H9 (cell line): ENCODE measurements at regions not wholly inside any gene's neighbourhood (a gene's known extent, or its start where the extent isn't known, plus 50 kb on each side); places are given as distances from the start of the nearest gene placed in this dataset.

Experiments used
- DNase-seq: peaks from one replicate; pipeline ENCODE4 v3.0.0-alpha.2; 2017
- H2AFZ ChIP-seq: one replicate; pipeline ENCODE4 v1.6.1; 2013; ENCODE audit warnings: mild to moderate bottlenecking, low read length, control low read depth, moderate library complexity
- H2AK5ac ChIP-seq: 2 replicates; pipeline ENCODE4 v1.6.1; 2013; ENCODE audit warnings: low read length, control low read depth, mixed read lengths; ENCODE audit not compliant: insufficient read length
- H2BK120ac ChIP-seq: one replicate; pipeline ENCODE4 v1.6.1; 2013; ENCODE audit warnings: low read depth, mild to moderate bottlenecking, low read length, control low read depth, inconsistent platforms; ENCODE audit not compliant: poor library complexity, severe bottlenecking
- H2BK12ac ChIP-seq: 2 replicates; pipeline ENCODE4 v1.6.1; 2013; ENCODE audit warnings: low read length, control low read depth, mixed read lengths, low read depth; ENCODE audit not compliant: insufficient read length
- H2BK15ac ChIP-seq: 2 replicates; pipeline ENCODE4 v1.6.1; 2013; ENCODE audit warnings: low read depth, low read length, control low read depth
- H2BK20ac ChIP-seq: one replicate; pipeline ENCODE4 v1.6.1; 2013; ENCODE audit warnings: low read depth, mild to moderate bottlenecking, low read length, control low read depth, inconsistent platforms; ENCODE audit not compliant: poor library complexity, severe bottlenecking
- H2BK5ac ChIP-seq: 2 replicates; pipeline ENCODE4 v1.6.1; 2013; ENCODE audit warnings: low read length, control low read depth, mixed read lengths; ENCODE audit not compliant: insufficient read length
- H3K14ac ChIP-seq: 2 replicates; pipeline ENCODE4 v1.6.1; 2013; ENCODE audit warnings: low read length, control low read depth; ENCODE audit not compliant: insufficient read depth
- H3K18ac ChIP-seq: 2 replicates; pipeline ENCODE4 v1.6.1; 2013; ENCODE audit warnings: low read depth, mild to moderate bottlenecking, mixed read lengths, low read length, control low read depth; ENCODE audit not compliant: insufficient read length
- H3K23ac ChIP-seq: 2 replicates; pipeline ENCODE4 v1.6.1; 2013; ENCODE audit warnings: low read length, control low read depth, mixed read lengths, low read depth; ENCODE audit not compliant: insufficient read length
- H3K23me2 ChIP-seq: 2 replicates; pipeline ENCODE4 v1.6.1; 2013; ENCODE audit warnings: low read depth, mild to moderate bottlenecking, mixed read lengths, low read length, control low read depth; ENCODE audit not compliant: insufficient read length, poor library complexity, severe bottlenecking
- H3K27ac ChIP-seq: 2 replicates; pipeline ENCODE4 v1.5.1; 2013; ENCODE audit warnings: low read length, control low read depth, mixed read lengths, low read depth; ENCODE audit not compliant: insufficient read length
- H3K27me3 ChIP-seq: 2 replicates; pipeline ENCODE4 v1.6.1; 2013; ENCODE audit warnings: low read length, control low read depth, inconsistent platforms; ENCODE audit not compliant: insufficient read depth
- H3K4ac ChIP-seq: 2 replicates; pipeline ENCODE4 v1.6.1; 2013; ENCODE audit warnings: low read depth, mild to moderate bottlenecking, control low read depth, inconsistent platforms, low read length, moderate library complexity
- H3K4me1 ChIP-seq: 2 replicates; pipeline ENCODE4 v1.6.1; 2013; ENCODE audit warnings: low read length, control low read depth, inconsistent platforms; ENCODE audit not compliant: insufficient read depth
- H3K4me2 ChIP-seq: 2 replicates; pipeline ENCODE4 v1.6.1; 2013; ENCODE audit warnings: low read length, control low read depth, mixed read lengths; ENCODE audit not compliant: insufficient read length, insufficient read depth
- H3K56ac ChIP-seq: 2 replicates; pipeline ENCODE4 v1.6.1; 2013; ENCODE audit warnings: low read depth, mild to moderate bottlenecking, mixed read lengths, low read length, control low read depth; ENCODE audit not compliant: insufficient read length
- H3K79me1 ChIP-seq: 2 replicates; pipeline ENCODE4 v1.6.1; 2013; ENCODE audit warnings: low read depth, mild to moderate bottlenecking, moderate library complexity, low read length, control low read depth, inconsistent platforms; ENCODE audit not compliant: insufficient read depth, poor library complexity, severe bottlenecking
- H3K79me2 ChIP-seq: 2 replicates; pipeline ENCODE4 v1.6.1; 2013; ENCODE audit warnings: low read length, control low read depth, inconsistent platforms; ENCODE audit not compliant: insufficient read depth
- H3K9ac ChIP-seq: 2 replicates; pipeline ENCODE4 v1.6.1; 2013; ENCODE audit warnings: low read length, control low read depth, mixed read lengths; ENCODE audit not compliant: insufficient read length; ENCODE audit errors: extremely low read depth
- H3K9me3 ChIP-seq: one replicate; pipeline ENCODE4 v1.6.1; 2013; ENCODE audit warnings: low read depth, low read length, inconsistent platforms; ENCODE audit not compliant: control insufficient read depth
- H3T11ph ChIP-seq: one replicate; pipeline ENCODE4 v1.6.1; 2013; ENCODE audit warnings: mild to moderate bottlenecking, low read length, control low read depth, inconsistent platforms
- H4K20me1 ChIP-seq: one replicate; pipeline ENCODE4 v1.6.1; 2013; ENCODE audit not compliant: control insufficient read depth, insufficient read length, insufficient read depth
- H4K5ac ChIP-seq: 2 replicates; pipeline ENCODE4 v1.6.1; 2013; ENCODE audit warnings: low read depth, mild to moderate bottlenecking, mixed read lengths, low read length, control low read depth; ENCODE audit not compliant: insufficient read length
- H4K8ac ChIP-seq: replicated peaks from 2 replicates; pipeline ENCODE4 v1.6.1; 2013; ENCODE audit warnings: low read length, control low read depth, mixed read lengths, low read depth; ENCODE audit not compliant: insufficient read length
- H4K91ac ChIP-seq: 2 replicates; pipeline ENCODE4 v1.6.1; 2013; ENCODE audit warnings: low read depth, mild to moderate bottlenecking, moderate library complexity, mixed read lengths, low read length, control low read depth; ENCODE audit not compliant: insufficient read length
- H3K27ac Mint-ChIP-seq, 3 experiments: 2 replicates in 2 of 3; 3 replicates in 1 of 3; pipeline ENCODE4 v1.8.0; 2020 to 2021; ENCODE audit warnings: mixed read lengths in 3 of 3, mild to moderate bottlenecking in 1 of 3, moderate library complexity in 1 of 3
- H3K27me3 Mint-ChIP-seq: 2 replicates; pipeline ENCODE4 v1.8.0; 2021; ENCODE audit warnings: low read depth, mild to moderate bottlenecking, moderate library complexity, mixed read lengths
- H3K36me3 Mint-ChIP-seq, 3 experiments: 2 replicates in 2 of 3; 3 replicates in 1 of 3; pipeline ENCODE4 v1.8.0; 2020 to 2021; ENCODE audit warnings: low read depth in 3 of 3, mixed read lengths in 3 of 3; ENCODE audit not compliant: insufficient read depth in 1 of 3
- H3K4me1 Mint-ChIP-seq, 2 experiments: 2 replicates each; pipeline ENCODE4 v1.8.0; 2020; ENCODE audit warnings: mixed read lengths in 2 of 2
- H3K4me3 Mint-ChIP-seq, 2 experiments: 2 replicates in 1 of 2; 3 replicates in 1 of 2; pipeline ENCODE4 v1.8.0; 2020 to 2021; ENCODE audit warnings: mild to moderate bottlenecking in 2 of 2, mixed read lengths in 2 of 2, moderate library complexity in 1 of 2
- H3K9me3 Mint-ChIP-seq, 2 experiments: 2 replicates in 1 of 2; 3 replicates in 1 of 2; pipeline ENCODE4 v1.8.0; 2020; ENCODE audit warnings: mild to moderate bottlenecking in 2 of 2, mixed read lengths in 2 of 2, moderate library complexity in 1 of 2
- WGBS: extraction: QIAGEN DNeasy Blood & Tissue Kit; methylation state at CpG from one replicate; pipeline ENCODE4 v1.1.7; 2013; ENCODE audit warnings: missing lambda C conversion rate, low lambda C conversion rate, mixed read lengths; ENCODE audit not compliant: insufficient read length; ENCODE audit errors: extremely low coverage; 5-methylcytosine and 5-hydroxymethylcytosine counted together
- TF ChIP-seq, protein P1 (sequence below): fragments of 200-600 bp; sonication (generic); conservative IDR thresholded peaks from 3 replicates; pipeline ENCODE4 v1.8.0; 2021; ENCODE audit warnings: antibody characterized with exemption, mild to moderate bottlenecking

DNA sequence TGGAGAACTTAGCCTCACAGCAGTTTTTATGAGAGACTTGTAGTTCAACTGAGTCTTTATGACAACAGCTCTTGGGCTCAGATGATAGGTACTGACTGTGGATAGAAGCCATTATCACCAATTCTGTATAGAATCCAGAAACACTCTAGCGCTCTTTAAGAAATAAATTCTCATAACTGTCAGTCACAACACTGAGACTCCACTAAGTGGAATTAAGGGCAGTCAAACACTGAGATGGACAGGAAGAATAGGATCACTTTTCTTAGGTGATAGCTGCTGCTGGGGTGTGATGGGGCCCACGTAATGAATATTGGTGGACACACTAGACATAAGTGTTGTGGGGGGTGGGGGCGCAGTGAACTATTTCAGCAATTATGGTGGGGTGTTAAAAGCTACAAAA, 1691.8 kb upstream of the LRRTM1 start:
- Histone ChIP-seq H2BK12ac (no peak overlapping the region), H4K8ac (no peak overlapping the region), H2BK20ac (no peak overlapping the region), H3K27ac (no peak overlapping the region), H3K27me3 (no peaks in the 10 kb centered on the region), H3K9me3 (no peaks in the 10 kb centered on the region), H3K23me2 (no peaks in the 10 kb centered on the region), H3K4me1 (no peaks in the 10 kb centered on the region), H3K4me2 (no peak overlapping the region), H3T11ph (no peak overlapping the region), H3K14ac (no peak overlapping the region), H4K5ac (no peak overlapping the region), H4K20me1 (no peaks in the 10 kb centered on the region), H3K56ac (no peak overlapping the region), H2BK15ac (no peak overlapping the region), H2AK5ac (no peak overlapping the region), H3K79me2 (no peaks in the 10 kb centered on the region), H2BK5ac (no peak overlapping the region), H3K79me1 (no peaks in the 10 kb centered on the region), H3K9ac (no peak overlapping the region), H2BK120ac (no peak overlapping the region), H3K18ac (no peak overlapping the region), H3K23ac (no peak overlapping the region), H4K91ac (no peak overlapping the region), H2AFZ (no peak overlapping the region), H3K4ac (no peak overlapping the region)
- peaks cover 5% of the 10 kb centered on the region in 2 experiments; a peak in 4 of 5 replicates for H3K9me3 Mint-ChIP-seq
- TF ChIP-seq, protein P1, sequence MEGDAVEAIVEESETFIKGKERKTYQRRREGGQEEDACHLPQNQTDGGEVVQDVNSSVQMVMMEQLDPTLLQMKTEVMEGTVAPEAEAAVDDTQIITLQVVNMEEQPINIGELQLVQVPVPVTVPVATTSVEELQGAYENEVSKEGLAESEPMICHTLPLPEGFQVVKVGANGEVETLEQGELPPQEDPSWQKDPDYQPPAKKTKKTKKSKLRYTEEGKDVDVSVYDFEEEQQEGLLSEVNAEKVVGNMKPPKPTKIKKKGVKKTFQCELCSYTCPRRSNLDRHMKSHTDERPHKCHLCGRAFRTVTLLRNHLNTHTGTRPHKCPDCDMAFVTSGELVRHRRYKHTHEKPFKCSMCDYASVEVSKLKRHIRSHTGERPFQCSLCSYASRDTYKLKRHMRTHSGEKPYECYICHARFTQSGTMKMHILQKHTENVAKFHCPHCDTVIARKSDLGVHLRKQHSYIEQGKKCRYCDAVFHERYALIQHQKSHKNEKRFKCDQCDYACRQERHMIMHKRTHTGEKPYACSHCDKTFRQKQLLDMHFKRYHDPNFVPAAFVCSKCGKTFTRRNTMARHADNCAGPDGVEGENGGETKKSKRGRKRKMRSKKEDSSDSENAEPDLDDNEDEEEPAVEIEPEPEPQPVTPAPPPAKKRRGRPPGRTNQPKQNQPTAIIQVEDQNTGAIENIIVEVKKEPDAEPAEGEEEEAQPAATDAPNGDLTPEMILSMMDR, result no peak
- no peak overlapping the region for H3K4me3 Mint-ChIP-seq
- WGBS, result no CpG with 5 or more reads among the region's 3 CpGs
- no peaks in the 10 kb centered on the region for H3K27me3 Mint-ChIP-seq
- no peak for DNase-seq
- H3K36me3 Mint-ChIP-seq, result peaks cover 0 to 7% (median 1%) of the 10 kb centered on the region in 3 experiments; a peak in 5 of 7 replicates
- no peak overlapping the region for H3K27ac Mint-ChIP-seq
- peaks cover 10 to 16% of the 10 kb centered on the region in 2 experiments for H3K4me1 Mint-ChIP-seq
